Smooth muscle cell (in vitro differentiated cells): ENCODE measurements at regions not wholly inside any gene's neighbourhood (a gene's known extent, or its start where the extent isn't known, plus 50 kb on each side); places are given as distances from the start of the nearest gene placed in this dataset.

Experiments used
- DNase-seq: peaks from one replicate; lab custom pipeline; 2025; ENCODE audit not compliant: unreplicated experiment; lab: John Stamatoyannopoulos, UW
- H2AFZ ChIP-seq: fragments of 200-600 bp; sonication (generic); 2 replicates; pipeline ENCODE4 v1.6.0; 2016; ENCODE audit warnings: antibody characterized with exemption, low read depth, mild to moderate bottlenecking
- H3F3A ChIP-seq: fragments of 200-600 bp; sonication (generic); 2 replicates; pipeline ENCODE4 v1.6.0; 2017; ENCODE audit warnings: antibody characterized with exemption, low read depth
- H3K27ac ChIP-seq: fragments of 200-600 bp; sonication (generic); 2 replicates; pipeline ENCODE4 v1.5.1; 2016; ENCODE audit warnings: low read depth, mild to moderate bottlenecking
- H3K27me3 ChIP-seq: fragments of 200-600 bp; sonication (generic); 2 replicates; pipeline ENCODE4 v1.6.1; 2016; ENCODE audit warnings: low read depth, mild to moderate bottlenecking
- H3K36me3 ChIP-seq: fragments of 200-600 bp; sonication (generic); 2 replicates; pipeline ENCODE4 v1.5.1; 2016; ENCODE audit warnings: low read depth
- H3K4me1 ChIP-seq: fragments of 200-600 bp; sonication (generic); 2 replicates; pipeline ENCODE4 v1.5.1; 2016; ENCODE audit warnings: low read depth
- H3K4me2 ChIP-seq: fragments of 200-600 bp; sonication (generic); 2 replicates; pipeline ENCODE4 v1.6.0; 2016; ENCODE audit warnings: mild to moderate bottlenecking
- H3K4me3 ChIP-seq: fragments of 200-600 bp; sonication (generic); 2 replicates; pipeline ENCODE4 v1.5.1; 2016; ENCODE audit warnings: mild to moderate bottlenecking
- H3K79me2 ChIP-seq: fragments of 200-600 bp; sonication (generic); 2 replicates; pipeline ENCODE4 v1.6.0; 2016; ENCODE audit warnings: low read depth, mild to moderate bottlenecking
- H3K9ac ChIP-seq: fragments of 200-600 bp; sonication (generic); 2 replicates; pipeline ENCODE4 v1.6.0; 2016; ENCODE audit warnings: low read depth
- H3K9me3 ChIP-seq: fragments of 200-600 bp; sonication (generic); replicated peaks from 2 replicates; pipeline ENCODE4 v1.5.1; 2016; ENCODE audit warnings: low read depth
- H4K20me1 ChIP-seq: fragments of 200-600 bp; sonication (generic); 2 replicates; pipeline ENCODE4 v1.6.0; 2016; ENCODE audit warnings: low read depth
- CTCF ChIP-seq: fragments of 200-600 bp; sonication (generic); IDR thresholded peaks from 2 replicates; pipeline ENCODE4 v1.5.1; 2017; ENCODE audit warnings: borderline replicate concordance, mild to moderate bottlenecking, antibody characterized with exemption; ENCODE audit not compliant: insufficient read depth, poor library complexity, severe bottlenecking
- WGBS: methylation state at CpG from one replicate; pipeline ENCODE4 v1.1.7; 2016; ENCODE audit warnings: low lambda C conversion rate; 5-methylcytosine and 5-hydroxymethylcytosine counted together

DNA sequence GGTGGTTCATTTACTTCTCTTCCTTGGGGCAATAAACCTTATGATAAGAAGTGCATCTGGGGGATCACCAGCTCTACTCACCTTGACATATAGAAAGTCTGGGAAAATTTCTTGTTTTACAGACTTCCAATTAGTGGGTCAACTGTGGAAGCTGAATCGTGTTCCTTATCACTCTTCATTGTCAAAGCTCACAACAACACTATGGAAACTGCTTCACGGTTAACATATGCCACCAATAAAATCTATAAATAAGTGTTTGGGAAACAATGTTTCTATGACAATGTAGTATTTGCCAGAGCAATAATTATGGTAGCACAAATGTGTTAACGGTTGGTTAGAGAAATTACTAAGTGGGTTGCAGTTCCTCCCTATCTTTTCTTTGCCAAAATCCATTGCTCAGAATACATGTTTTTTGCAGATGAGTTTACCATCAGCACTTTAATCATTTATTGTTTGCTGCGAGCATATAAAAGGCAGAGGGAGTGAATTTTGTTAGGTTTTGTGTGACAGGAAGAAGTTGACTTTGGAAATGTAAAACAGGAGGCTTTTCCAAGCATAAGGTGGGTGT is 321.8 kb downstream of the RFC3 start:
- H3K27ac ChIP-seq, result no peak overlapping the region
- H3K9ac ChIP-seq, result no peak overlapping the region
- no peak for DNase-seq
- WGBS, result 76% methylated on average over 4 of the region's 4 CpGs
- no peak for TF ChIP-seq CTCF
- no peaks in the 10 kb centered on the region for H3K4me1 ChIP-seq
- no peaks in the 10 kb centered on the region for H3K36me3 ChIP-seq
- H4K20me1 ChIP-seq, result no peaks in the 10 kb centered on the region
- no peak overlapping the region for H3K4me2 ChIP-seq
- no peaks in the 10 kb centered on the region for H3F3A ChIP-seq
- no peaks in the 10 kb centered on the region for H3K79me2 ChIP-seq
- H3K9me3 ChIP-seq, result no peaks in the 10 kb centered on the region
- H3K4me3 ChIP-seq, result no peak overlapping the region
- H3K27me3 ChIP-seq, result no peaks in the 10 kb centered on the region
- H2AFZ ChIP-seq, result peak overlapping the region; percentile 9

- Histone ChIP-seq H3F3A (no peaks in the 10 kb centered on the region), H4K20me1 (no peaks in the 10 kb centered on the region), H3K9ac (no peak overlapping the region), H2AFZ (no peak overlapping the region), H3K4me1 (no peaks in the 10 kb centered on the region), H3K27ac (no peak overlapping the region), H3K36me3 (no peaks in the 10 kb centered on the region), H3K27me3 (no peaks in the 10 kb centered on the region), H3K9me3 (no peaks in the 10 kb centered on the region), H3K4me3 (no peak overlapping the region), H3K4me2 (no peak overlapping the region), H3K79me2 (no peaks in the 10 kb centered on the region)
- TF ChIP-seq CTCF, result no peak
- no peak for DNase-seq
- 97% methylated on average over 1 of the region's 1 CpG for WGBS
Observed at GRCh38 chr13:34143637-34144036, 325.7 kb downstream of the RFC3 start.

GRCh38 chr13:34144142-34144541 is 326.2 kb downstream of the RFC3 start:
- Histone ChIP-seq H3K36me3 (no peaks in the 10 kb centered on the region), H3K4me1 (no peaks in the 10 kb centered on the region), H3K9me3 (no peaks in the 10 kb centered on the region), H3K27ac (no peak overlapping the region), H3K4me3 (no peak overlapping the region), H3K9ac (no peak overlapping the region), H3K27me3 (no peaks in the 10 kb centered on the region), H4K20me1 (no peaks in the 10 kb centered on the region), H2AFZ (no peak overlapping the region), H3K4me2 (no peak overlapping the region), H3F3A (no peaks in the 10 kb centered on the region), H3K79me2 (no peaks in the 10 kb centered on the region)
- TF ChIP-seq CTCF, result no peak
- WGBS, result 85% methylated on average over 3 of the region's 3 CpGs
- no peak for DNase-seq

DNA sequence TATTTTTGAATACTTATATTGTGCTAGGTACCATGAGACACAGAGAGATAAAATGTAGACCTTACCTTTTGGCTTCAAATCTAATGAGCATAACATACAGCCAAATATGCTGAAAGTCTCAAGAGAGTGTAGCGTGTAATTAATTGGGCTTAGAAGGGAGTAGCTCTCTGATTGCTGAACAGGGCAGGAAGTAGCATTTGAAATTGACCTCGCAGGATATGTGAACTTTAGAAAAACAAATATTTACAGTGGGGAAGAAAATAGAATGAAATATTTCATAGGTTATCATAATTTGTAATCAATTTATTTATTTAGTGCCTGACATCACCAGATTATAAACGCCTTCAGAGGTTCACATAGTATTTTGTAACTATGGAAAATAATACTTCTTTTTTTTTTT is 327.1 kb downstream of the RFC3 start:
- H3K9me3 ChIP-seq, result no peaks in the 10 kb centered on the region
- no peaks in the 10 kb centered on the region for H3K79me2 ChIP-seq
- WGBS, result 88% methylated on average over 3 of the region's 3 CpGs
- no peak for TF ChIP-seq CTCF
- H3F3A ChIP-seq, result no peaks in the 10 kb centered on the region
- H3K4me1 ChIP-seq, result no peaks in the 10 kb centered on the region
- H3K27ac ChIP-seq, result no peak overlapping the region
- no peaks in the 10 kb centered on the region for H3K27me3 ChIP-seq
- H3K9ac ChIP-seq, result no peak overlapping the region
- no peaks in the 10 kb centered on the region for H3K36me3 ChIP-seq
- H4K20me1 ChIP-seq, result no peaks in the 10 kb centered on the region
- H3K4me3 ChIP-seq, result no peak overlapping the region
- no peak for DNase-seq
- no peak overlapping the region for H2AFZ ChIP-seq
- H3K4me2 ChIP-seq, result no peak overlapping the region
